ENCODE measurements at regions not wholly inside any gene's neighbourhood (a gene's known extent, or its start where the extent isn't known, plus 50 kb on each side); places are given as distances from the start of the nearest gene placed in this dataset.

DNA sequence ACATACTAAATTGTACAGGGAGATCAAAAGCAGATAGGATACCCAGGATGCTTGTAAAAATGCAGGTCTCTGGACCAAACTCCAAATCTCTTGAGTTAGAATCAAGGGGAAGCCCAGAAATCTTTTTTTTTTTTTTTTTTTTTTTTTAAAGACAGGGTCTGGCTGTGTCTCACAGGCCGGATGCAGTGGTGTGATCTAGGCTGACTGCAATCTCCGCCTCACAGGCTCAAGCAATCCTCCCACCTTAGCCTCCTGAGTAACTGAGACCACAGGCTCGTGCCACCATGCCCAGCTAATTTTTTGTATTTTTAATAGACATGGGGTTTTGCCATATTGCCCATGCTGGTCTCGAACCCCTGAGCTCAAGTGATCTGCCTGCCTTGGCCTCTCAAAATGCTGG lies 373.5 kb downstream of the SHQ1 start:
- Mint-ChIP-seq H3K9me3 (peaks cover 6% of the 10 kb centered on the region), H3K4me3 (no peak overlapping the region), H3K27ac (no peak overlapping the region), H3K4me1 (no peaks in the 10 kb centered on the region), H3K27me3 (ENCODE audit: low read depth) (no peaks in the 10 kb centered on the region), H3K36me3 (no peaks in the 10 kb centered on the region)
- no peak for DNase-seq (ENCODE audit: low spot score in 2 of 2, unreplicated experiment in 2 of 2)
- no peak for TF ChIP-seq CTCF (IDR thresholded peaks at IDR 0.05; ENCODE audit: unreplicated experiment)

GRCh38 chr3:72473156-72473555 lies 375.1 kb downstream of the SHQ1 start:
- H3K4me1 Mint-ChIP-seq = no peaks in the 10 kb centered on the region
- peaks cover 6% of the 10 kb centered on the region for H3K9me3 Mint-ChIP-seq
- no peak for DNase-seq (ENCODE audit: low spot score in 2 of 2, unreplicated experiment in 2 of 2)
- H3K4me3 Mint-ChIP-seq = no peak overlapping the region
- no peaks in the 10 kb centered on the region for H3K27me3 Mint-ChIP-seq (ENCODE audit: low read depth)
- no peak overlapping the region for H3K27ac Mint-ChIP-seq
- H3K36me3 Mint-ChIP-seq = no peaks in the 10 kb centered on the region
- TF ChIP-seq CTCF (IDR thresholded peaks at IDR 0.05; ENCODE audit: unreplicated experiment) = no peak

- H3K9me3 Mint-ChIP-seq = peaks cover 6% of the 10 kb centered on the region
- peaks cover 5% of the 10 kb centered on the region for H3K27me3 Mint-ChIP-seq (ENCODE audit: low read depth)
- TF ChIP-seq CTCF (IDR thresholded peaks at IDR 0.05; ENCODE audit: unreplicated experiment) = no peak
- no peaks in the 10 kb centered on the region for H3K4me1 Mint-ChIP-seq
- no peak overlapping the region for H3K27ac Mint-ChIP-seq
- DNase-seq (ENCODE audit: low spot score in 2 of 2, unreplicated experiment in 2 of 2) = no peak
- no peaks in the 10 kb centered on the region for H3K36me3 Mint-ChIP-seq
- no peak overlapping the region for H3K4me3 Mint-ChIP-seq
Observed at GRCh38 chr3:72470904-72471417, 377.3 kb downstream of the SHQ1 start.

- H3K27ac Mint-ChIP-seq = no peak overlapping the region
- TF ChIP-seq CTCF (IDR thresholded peaks at IDR 0.05; ENCODE audit: unreplicated experiment) = no peak
- H3K4me3 Mint-ChIP-seq = no peak overlapping the region
- peaks cover 23% of the 10 kb centered on the region for H3K27me3 Mint-ChIP-seq (ENCODE audit: low read depth)
- no peaks in the 10 kb centered on the region for H3K4me1 Mint-ChIP-seq
- H3K36me3 Mint-ChIP-seq = no peaks in the 10 kb centered on the region
- DNase-seq (ENCODE audit: low spot score in 2 of 2, unreplicated experiment in 2 of 2) = no peak
- H3K9me3 Mint-ChIP-seq = no peaks in the 10 kb centered on the region
Observed at GRCh38 chr3:72465853-72466252, 382.4 kb downstream of the SHQ1 start.

DNA sequence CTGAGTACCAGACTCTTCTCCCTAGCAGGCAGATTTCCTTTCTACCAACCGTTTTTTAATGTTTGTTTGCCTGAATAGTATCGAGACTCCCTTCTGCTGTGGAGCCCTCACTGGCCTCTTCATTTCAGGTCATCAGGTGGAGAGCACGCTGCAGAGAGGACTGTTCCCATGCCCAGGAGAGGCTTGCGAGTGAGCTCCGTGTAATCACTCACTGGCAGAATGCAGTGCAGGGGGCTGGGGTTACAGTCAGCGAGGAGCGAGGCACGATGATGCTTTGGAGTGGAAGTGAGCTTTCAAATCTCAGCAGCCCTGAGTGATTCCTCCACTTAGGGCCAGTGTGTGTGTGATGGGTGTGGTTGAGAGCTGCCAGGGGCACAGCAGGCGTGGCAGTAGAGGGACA lies 385.2 kb downstream of the SHQ1 start:
- Mint-ChIP-seq H3K9me3 (peaks cover 4% of the 10 kb centered on the region), H3K4me3 (no peak overlapping the region), H3K36me3 (no peaks in the 10 kb centered on the region), H3K27ac (no peak overlapping the region), H3K4me1 (peaks cover 12% of the 10 kb centered on the region), H3K27me3 (ENCODE audit: low read depth) (peaks cover 23% of the 10 kb centered on the region)
- TF ChIP-seq CTCF (IDR thresholded peaks at IDR 0.05; ENCODE audit: unreplicated experiment) = no peak
- no peak for DNase-seq (ENCODE audit: low spot score in 2 of 2, unreplicated experiment in 2 of 2)

- Mint-ChIP-seq H3K4me3 (no peak overlapping the region), H3K36me3 (no peaks in the 10 kb centered on the region), H3K27me3 (ENCODE audit: low read depth) (peaks cover 23% of the 10 kb centered on the region), H3K27ac (no peak overlapping the region), H3K4me1 (peaks cover 13% of the 10 kb centered on the region), H3K9me3 (peaks cover 4% of the 10 kb centered on the region)
- no peak for DNase-seq (ENCODE audit: low spot score in 2 of 2, unreplicated experiment in 2 of 2)
- TF ChIP-seq CTCF (IDR thresholded peaks at IDR 0.05; ENCODE audit: unreplicated experiment) = no peak
Observed at GRCh38 chr3:72462595-72463011, 385.6 kb downstream of the SHQ1 start.
